ENCODE measurements at regions not wholly inside any gene's neighbourhood (a gene's known extent, or its start where the extent isn't known, plus 50 kb on each side); places are given as distances from the start of the nearest gene placed in this dataset.

DNA sequence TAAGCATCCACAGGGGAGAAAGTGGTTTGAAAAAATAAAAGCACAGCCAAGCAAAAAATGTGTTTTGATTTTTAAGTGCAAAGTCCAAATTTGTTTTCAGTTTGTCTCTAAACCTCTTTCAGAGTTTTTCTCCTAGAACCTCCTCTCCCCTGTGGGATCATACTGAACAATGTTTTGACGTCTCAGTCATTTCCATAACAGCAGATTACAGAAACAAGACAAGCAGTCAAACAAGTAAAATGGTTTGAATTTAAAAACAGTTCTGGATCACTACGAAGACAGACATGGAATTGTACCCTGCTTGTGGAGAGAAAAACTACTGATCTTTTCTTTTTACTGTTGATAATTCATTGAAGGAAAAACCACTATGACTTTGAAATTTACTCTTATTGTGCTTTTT lies 245.7 kb upstream of the CNTN4 start:
- H3K27me3 ChIP-seq (ENCODE audit: insufficient read depth, low read length): no peaks in the 10 kb centered on the region

DNA sequence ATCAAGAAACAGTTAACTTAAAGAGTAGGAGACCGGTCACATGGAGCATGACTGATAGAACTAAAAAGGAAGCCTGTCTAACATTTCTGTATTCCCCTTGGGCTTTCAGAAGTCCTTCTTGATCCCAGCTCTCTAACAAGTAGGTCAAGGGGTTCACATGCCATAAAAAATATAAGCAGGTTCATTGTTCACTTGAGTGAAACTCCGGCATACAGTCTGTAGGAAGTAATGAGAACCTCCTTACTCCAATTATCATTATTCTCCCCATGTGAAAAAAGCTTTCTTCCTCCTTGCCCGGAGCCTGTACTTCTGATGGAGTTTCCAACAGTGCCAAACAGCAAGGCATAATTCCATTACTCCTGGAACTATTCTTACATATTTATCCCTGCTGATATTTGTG lies 242.8 kb upstream of the CNTN4 start:
- Histone ChIP-seq H3K4me1 (ENCODE audit: insufficient read depth, low read length) (no peaks in the 10 kb centered on the region), H3K27me3 (ENCODE audit: insufficient read depth, low read length) (no peaks in the 10 kb centered on the region), H3K9me3 (ENCODE audit: control insufficient read depth in 1 of 2, low read length in 2 of 2) (no peaks in the 10 kb centered on the region), H3K27ac (ENCODE audit: low read depth, low read length) (no peak overlapping the region), H3K36me3 (ENCODE audit: insufficient read depth, low read length) (no peaks in the 10 kb centered on the region), H3K4me3 (ENCODE audit: low read length in 2 of 2) (no peak overlapping the region)
- POLR2A ChIA-PET (ENCODE audit: partially characterized antibody): no interaction called here
- Mint-ChIP-seq H3K27me3 (no peaks in the 10 kb centered on the region), H3K9me3 (peaks cover 0 to 12% (median 1%) of the 10 kb centered on the region in 8 donors), H3K36me3 (no peaks in the 10 kb centered on the region), H3K27ac (no peak overlapping the region), H3K4me1 (no peaks in the 10 kb centered on the region), H3K4me3 (no peak overlapping the region)
- CTCF ChIA-PET (ENCODE audit: partially characterized antibody): no interaction called here
- DNase-seq: no peak
- intact Hi-C loops (cut with micrococcal nuclease): no loop called here

More for the DNA sequence above, 245.7 kb upstream of the CNTN4 start:
- H3K9me3 ChIP-seq (ENCODE audit: control insufficient read depth in 1 of 2, low read length in 2 of 2): no peaks in the 10 kb centered on the region
- intact Hi-C loops (cut with micrococcal nuclease): no loop called here
- H3K4me3 ChIP-seq (ENCODE audit: low read length in 2 of 2): no peak overlapping the region
- POLR2A ChIA-PET (ENCODE audit: partially characterized antibody): no interaction called here
- Mint-ChIP-seq H3K36me3 (no peaks in the 10 kb centered on the region), H3K4me1 (no peaks in the 10 kb centered on the region), H3K27ac (no peak overlapping the region), H3K4me3 (no peak overlapping the region), H3K9me3 (peaks cover 0 to 12% (median 2%) of the 10 kb centered on the region in 8 donors), H3K27me3 (no peaks in the 10 kb centered on the region)
- DNase-seq: no peak
- no peak overlapping the region for H3K27ac ChIP-seq (ENCODE audit: low read depth, low read length)
- H3K36me3 ChIP-seq (ENCODE audit: insufficient read depth, low read length): no peaks in the 10 kb centered on the region
- H3K4me1 ChIP-seq (ENCODE audit: insufficient read depth, low read length): no peaks in the 10 kb centered on the region
- CTCF ChIA-PET (ENCODE audit: partially characterized antibody): no interaction called here

- peaks cover 0 to 21% (median 8%) of the 10 kb centered on the region in 8 donors for H3K9me3 Mint-ChIP-seq
- H3K4me1 ChIP-seq (ENCODE audit: insufficient read depth, low read length): no peaks in the 10 kb centered on the region
- no peak overlapping the region for H3K27ac ChIP-seq (ENCODE audit: low read depth, low read length)
- H3K4me3 ChIP-seq (ENCODE audit: low read length in 2 of 2): no peak overlapping the region
- H3K36me3 Mint-ChIP-seq: no peaks in the 10 kb centered on the region
- no peak overlapping the region for H3K27ac Mint-ChIP-seq
- no peaks in the 10 kb centered on the region for H3K4me1 Mint-ChIP-seq
- peaks cover 0 to 2% of the 10 kb centered on the region in 2 donors for H3K9me3 ChIP-seq (ENCODE audit: control insufficient read depth in 1 of 2, low read length in 2 of 2)
- CTCF ChIA-PET (ENCODE audit: partially characterized antibody): no interaction called here
- POLR2A ChIA-PET (ENCODE audit: partially characterized antibody): no interaction called here
- intact Hi-C loops (cut with micrococcal nuclease): no loop called here
- no peak overlapping the region for H3K4me3 Mint-ChIP-seq
- no peaks in the 10 kb centered on the region for H3K27me3 Mint-ChIP-seq
- no peaks in the 10 kb centered on the region for H3K27me3 ChIP-seq (ENCODE audit: insufficient read depth, low read length)
- no peak for DNase-seq
- no peaks in the 10 kb centered on the region for H3K36me3 ChIP-seq (ENCODE audit: insufficient read depth, low read length)
These were observed 227.9 kb upstream of the CNTN4 start for GRCh38 chr3:1870738-1871137.

- Histone ChIP-seq H3K27ac (ENCODE audit: low read depth, low read length) (no peak overlapping the region), H3K27me3 (ENCODE audit: insufficient read depth, low read length) (no peaks in the 10 kb centered on the region), H3K9me3 (ENCODE audit: control insufficient read depth in 1 of 2, low read length in 2 of 2) (no peaks in the 10 kb centered on the region), H3K4me1 (ENCODE audit: insufficient read depth, low read length) (no peaks in the 10 kb centered on the region), H3K4me3 (ENCODE audit: low read length in 2 of 2) (no peak overlapping the region), H3K36me3 (ENCODE audit: insufficient read depth, low read length) (no peaks in the 10 kb centered on the region)
- no peaks in the 10 kb centered on the region for H3K4me1 Mint-ChIP-seq
- no peak overlapping the region for H3K27ac Mint-ChIP-seq
- H3K27me3 Mint-ChIP-seq: no peaks in the 10 kb centered on the region
- ChIA-PET POLR2A (ENCODE audit: partially characterized antibody) (no interaction called here), CTCF (ENCODE audit: partially characterized antibody) (no interaction called here)
- intact Hi-C loops (cut with micrococcal nuclease): no loop called here
- no peak for DNase-seq
- H3K36me3 Mint-ChIP-seq: no peaks in the 10 kb centered on the region
- peaks cover 0 to 15% (median 2%) of the 10 kb centered on the region in 8 donors for H3K9me3 Mint-ChIP-seq
- no peak overlapping the region for H3K4me3 Mint-ChIP-seq
These were observed 215.1 kb upstream of the CNTN4 start for GRCh38 chr3:1883534-1883933.

GRCh38 chr3:1892459-1892858 lies 206.2 kb upstream of the CNTN4 start:
- no peak for DNase-seq
- peaks cover 7 to 28% (median 17%) of the 10 kb centered on the region in 8 donors for H3K9me3 Mint-ChIP-seq
- no peaks in the 10 kb centered on the region for H3K36me3 Mint-ChIP-seq
- H3K27ac ChIP-seq (ENCODE audit: low read depth, low read length): no peak overlapping the region
- intact Hi-C loops (cut with micrococcal nuclease): no loop called here
- H3K4me3 ChIP-seq (ENCODE audit: low read length in 2 of 2): no peak overlapping the region
- H3K4me1 Mint-ChIP-seq: no peaks in the 10 kb centered on the region
- H3K27me3 Mint-ChIP-seq: no peaks in the 10 kb centered on the region
- ChIA-PET POLR2A (ENCODE audit: partially characterized antibody) (no interaction called here), CTCF (ENCODE audit: partially characterized antibody) (no interaction called here)
- H3K4me3 Mint-ChIP-seq: no peak overlapping the region
- no peaks in the 10 kb centered on the region for H3K36me3 ChIP-seq (ENCODE audit: insufficient read depth, low read length)
- no peaks in the 10 kb centered on the region for H3K4me1 ChIP-seq (ENCODE audit: insufficient read depth, low read length)
- no peak overlapping the region for H3K27ac Mint-ChIP-seq
- H3K9me3 ChIP-seq (ENCODE audit: control insufficient read depth in 1 of 2, low read length in 2 of 2): no peaks in the 10 kb centered on the region
- H3K27me3 ChIP-seq (ENCODE audit: insufficient read depth, low read length): no peaks in the 10 kb centered on the region

DNA sequence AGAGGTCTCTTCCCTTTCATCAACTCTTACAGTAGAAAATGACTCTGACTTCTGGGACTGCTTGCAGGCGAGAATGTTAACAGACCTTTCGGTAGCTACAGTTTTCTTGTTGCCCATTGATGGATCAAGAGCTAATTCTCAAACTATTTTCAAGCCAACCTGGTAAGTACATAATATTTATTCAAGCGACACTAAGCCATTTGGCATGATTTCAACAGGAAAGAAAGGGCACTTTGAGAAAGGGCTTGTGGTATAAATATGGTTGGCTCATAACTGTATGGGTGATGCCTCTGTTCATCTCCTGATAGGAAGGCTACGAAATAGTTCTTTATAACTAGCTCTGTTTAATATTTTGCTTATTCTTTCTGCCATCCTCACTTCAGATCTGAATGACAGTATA lies 196.2 kb upstream of the CNTN4 start:
- Histone ChIP-seq H3K27ac (ENCODE audit: low read depth, low read length) (no peak overlapping the region), H3K27me3 (ENCODE audit: insufficient read depth, low read length) (no peaks in the 10 kb centered on the region), H3K4me3 (ENCODE audit: low read length in 2 of 2) (no peak overlapping the region), H3K4me1 (ENCODE audit: insufficient read depth, low read length) (no peaks in the 10 kb centered on the region), H3K9me3 (ENCODE audit: control insufficient read depth in 1 of 2, low read length in 2 of 2) (no peaks in the 10 kb centered on the region), H3K36me3 (ENCODE audit: insufficient read depth, low read length) (no peaks in the 10 kb centered on the region)
- no peak overlapping the region for H3K4me3 Mint-ChIP-seq
- no peaks in the 10 kb centered on the region for H3K4me1 Mint-ChIP-seq
- no peak for DNase-seq
- intact Hi-C loops (cut with micrococcal nuclease): no loop called here
- POLR2A ChIA-PET (ENCODE audit: partially characterized antibody): no interaction called here
- CTCF ChIA-PET (ENCODE audit: partially characterized antibody): no interaction called here
- no peaks in the 10 kb centered on the region for H3K36me3 Mint-ChIP-seq
- no peaks in the 10 kb centered on the region for H3K27me3 Mint-ChIP-seq
- H3K9me3 Mint-ChIP-seq: peaks cover 0 to 7% (median 1%) of the 10 kb centered on the region in 8 donors
- no peak overlapping the region for H3K27ac Mint-ChIP-seq

DNA sequence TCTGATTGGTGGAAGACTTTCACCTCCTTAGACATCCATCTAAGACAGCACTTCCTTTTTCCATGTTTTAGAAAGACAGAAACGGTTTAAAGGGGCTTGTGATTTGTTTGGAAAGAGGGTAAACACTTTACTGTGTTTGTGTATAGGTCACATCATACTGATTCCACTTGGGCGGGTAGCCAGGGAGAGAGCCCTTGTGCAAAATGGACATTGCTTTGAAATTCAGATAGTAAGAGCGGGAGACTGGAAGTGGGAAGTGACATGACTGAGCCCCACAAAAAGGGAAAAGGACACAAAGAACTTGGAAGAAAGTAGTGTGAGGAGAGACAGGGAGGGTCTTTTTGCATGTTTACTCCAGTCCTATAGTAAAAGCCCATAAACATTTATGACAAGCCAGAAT lies 195.6 kb upstream of the CNTN4 start:
- H3K9me3 ChIP-seq (ENCODE audit: control insufficient read depth in 1 of 2, low read length in 2 of 2): no peaks in the 10 kb centered on the region
- H3K4me1 ChIP-seq (ENCODE audit: insufficient read depth, low read length): no peaks in the 10 kb centered on the region
- H3K27ac ChIP-seq (ENCODE audit: low read depth, low read length): no peak overlapping the region
- no peak overlapping the region for H3K4me3 ChIP-seq (ENCODE audit: low read length in 2 of 2)
- H3K27ac Mint-ChIP-seq: no peak overlapping the region
- H3K9me3 Mint-ChIP-seq: peaks cover 0 to 7% (median 2%) of the 10 kb centered on the region in 8 donors
- no peaks in the 10 kb centered on the region for H3K4me1 Mint-ChIP-seq
- CTCF ChIA-PET (ENCODE audit: partially characterized antibody): no interaction called here
- no peaks in the 10 kb centered on the region for H3K27me3 ChIP-seq (ENCODE audit: insufficient read depth, low read length)
- H3K36me3 Mint-ChIP-seq: no peaks in the 10 kb centered on the region
- no peaks in the 10 kb centered on the region for H3K27me3 Mint-ChIP-seq
- POLR2A ChIA-PET (ENCODE audit: partially characterized antibody): no interaction called here
- H3K36me3 ChIP-seq (ENCODE audit: insufficient read depth, low read length): no peaks in the 10 kb centered on the region
- intact Hi-C loops (cut with micrococcal nuclease): no loop called here
- no peak overlapping the region for H3K4me3 Mint-ChIP-seq
- no peak for DNase-seq

GRCh38 chr3:1907911-1908310 lies 190.8 kb upstream of the CNTN4 start:
- Histone ChIP-seq H3K27ac (ENCODE audit: low read depth, low read length) (no peak overlapping the region), H3K36me3 (ENCODE audit: insufficient read depth, low read length) (no peaks in the 10 kb centered on the region), H3K9me3 (ENCODE audit: control insufficient read depth in 1 of 2, low read length in 2 of 2) (no peaks in the 10 kb centered on the region), H3K27me3 (ENCODE audit: insufficient read depth, low read length) (no peaks in the 10 kb centered on the region), H3K4me1 (ENCODE audit: insufficient read depth, low read length) (no peaks in the 10 kb centered on the region), H3K4me3 (ENCODE audit: low read length in 2 of 2) (no peak overlapping the region)
- CTCF ChIA-PET (ENCODE audit: partially characterized antibody): no interaction called here
- H3K27ac Mint-ChIP-seq: no peak overlapping the region
- H3K27me3 Mint-ChIP-seq: no peaks in the 10 kb centered on the region
- DNase-seq: no peak
- intact Hi-C loops (cut with micrococcal nuclease): no loop called here
- POLR2A ChIA-PET (ENCODE audit: partially characterized antibody): no interaction called here
- no peak overlapping the region for H3K4me3 Mint-ChIP-seq
- peaks cover 0 to 5% (median 0%) of the 10 kb centered on the region in 8 donors for H3K9me3 Mint-ChIP-seq
- no peaks in the 10 kb centered on the region for H3K4me1 Mint-ChIP-seq
- H3K36me3 Mint-ChIP-seq: no peaks in the 10 kb centered on the region
